OCI-LY3 (cell line): ENCODE measurements at regions not wholly inside any gene's neighbourhood (a gene's known extent, or its start where the extent isn't known, plus 50 kb on each side); places are given as distances from the start of the nearest gene placed in this dataset.
"Not testable (repeated sequence)": the region's sequence is repeated elsewhere in the genome, so short reads cannot be mapped to it uniquely, and the experiment has no call there.

Experiments
- H2AFZ ChIP-seq: fragments of 200-600, 300-600 bp; shearing (Covaris generic); 2 replicates; pipeline ENCODE4 v1.6.0; 2014; ENCODE audit warnings: antibody characterized with exemption, low read depth, low read length
- H3K27ac ChIP-seq: fragments of 200-600, 300-600 bp; sonication (generic); 2 replicates; pipeline ENCODE4 v1.5.1; 2014; ENCODE audit warnings: mild to moderate bottlenecking, low read length, moderate library complexity, mixed read lengths
- H3K27me3 ChIP-seq: fragments of 200-600, 300-600 bp; sonication (generic); 2 replicates; pipeline ENCODE4 v1.6.1; 2014; ENCODE audit warnings: low read depth, low read length, mixed read lengths
- H3K36me3 ChIP-seq: fragments of 200-600, 300-600 bp; sonication (generic); replicated peaks from 2 replicates; pipeline ENCODE3; 2014; ENCODE audit warnings: low read depth, low read length, mixed read lengths
- H3K4me1 ChIP-seq: fragments of 300-600, 200-600 bp; sonication (generic); 2 replicates; pipeline ENCODE4 v1.6.1; 2014; ENCODE audit warnings: low read length, mixed read lengths
- H3K4me2 ChIP-seq: fragments of 200-600, 300-600 bp; sonication (generic); 2 replicates; pipeline ENCODE4 v1.6.1; 2014; ENCODE audit warnings: low read length, mixed read lengths
- H3K4me3 ChIP-seq: fragments of 300-600, 200-600 bp; sonication (generic); 2 replicates; pipeline ENCODE4 v1.5.1; 2014; ENCODE audit warnings: antibody characterized with exemption, mild to moderate bottlenecking, low read length, moderate library complexity
- H3K79me2 ChIP-seq: fragments of 300-600, 200-600 bp; shearing (Covaris generic); 2 replicates; pipeline ENCODE4 v1.6.1; 2014; ENCODE audit warnings: mild to moderate bottlenecking, low read length, mixed read lengths
- H3K9ac ChIP-seq: fragments of 300-600, 200-600 bp; shearing (Covaris generic); 2 replicates; pipeline ENCODE4 v1.6.0; 2014; ENCODE audit warnings: mild to moderate bottlenecking, low read length, moderate library complexity
- H3K9me3 ChIP-seq: fragments of 200-600, 300-600 bp; shearing (Covaris generic); 2 replicates; pipeline ENCODE4 v1.6.1; 2014; ENCODE audit warnings: low read length, mixed read lengths; ENCODE audit not compliant: insufficient read depth
- H4K20me1 ChIP-seq: fragments of 200-600, 300-600 bp; sonication (generic); 2 replicates; pipeline ENCODE4 v1.6.1; 2016; ENCODE audit warnings: low read length, mixed read lengths; ENCODE audit not compliant: insufficient read depth
- CTCF ChIP-seq: fragments of 200-600, 300-600 bp; sonication (generic); IDR thresholded peaks from 2 replicates; pipeline ENCODE4 v1.5.1; 2014; ENCODE audit warnings: antibody characterized with exemption, low read length, low read depth
- EZH2phosphoT487 ChIP-seq: fragments of 200-600 bp; shearing (Covaris generic); IDR thresholded peaks from 2 replicates; pipeline ENCODE4 v1.6.1; 2018; ENCODE audit warnings: antibody characterized with exemption, mixed run types, low read depth

- H3K27me3 ChIP-seq = no peaks in the 10 kb centered on the region; the same call in 1 of the 2 replicates
Measured at GRCh38 chr3:70612920-70613319, 300.5 kb upstream of the MDFIC2 start.

GRCh38 chr3:70611667-70612277 is 299.3 kb upstream of the MDFIC2 start:
- H3K9ac ChIP-seq, H3K9me3 ChIP-seq, H3K79me2 ChIP-seq, H4K20me1 ChIP-seq, H3K4me3 ChIP-seq, H3K36me3 ChIP-seq, H2AFZ ChIP-seq, H3K4me1 ChIP-seq, H3K27me3 ChIP-seq, H3K27ac ChIP-seq, H3K4me2 ChIP-seq: not testable (repeated sequence)

More at GRCh38 chr3:70612920-70613319, 300.5 kb upstream of the MDFIC2 start:
- Histone ChIP-seq H2AFZ (no peak overlapping the region), H3K9ac (no peak overlapping the region), H3K4me1 (no peaks in the 10 kb centered on the region), H3K4me3 (no peak overlapping the region), H3K36me3 (no peaks in the 10 kb centered on the region), H3K79me2 (no peaks in the 10 kb centered on the region), H4K20me1 (no peaks in the 10 kb centered on the region), H3K4me2 (no peak overlapping the region), H3K27ac (no peak overlapping the region), H3K9me3 (no peaks in the 10 kb centered on the region)
- no peak for TF ChIP-seq EZH2phosphoT487

- no peaks in the 10 kb centered on the region for H3K9me3 ChIP-seq
- no peak overlapping the region for H2AFZ ChIP-seq
- H3K79me2 ChIP-seq = no peaks in the 10 kb centered on the region
- no peak overlapping the region for H3K9ac ChIP-seq
- no peak overlapping the region for H3K4me3 ChIP-seq
- no peak overlapping the region for H3K4me2 ChIP-seq
- no peaks in the 10 kb centered on the region for H4K20me1 ChIP-seq
- H3K27me3 ChIP-seq = peaks cover 7% of the 10 kb centered on the region; the same call in 1 of the 2 replicates
- H3K36me3 ChIP-seq = no peaks in the 10 kb centered on the region
- H3K27ac ChIP-seq = no peak overlapping the region
- TF ChIP-seq CTCF = no peak
- TF ChIP-seq EZH2phosphoT487 = no peak
- no peaks in the 10 kb centered on the region for H3K4me1 ChIP-seq
Measured at GRCh38 chr3:70608434-70608833, 296.0 kb upstream of the MDFIC2 start.

GRCh38 chr3:70607469-70607868 is 295.0 kb upstream of the MDFIC2 start:
- Histone ChIP-seq H3K27me3 (peaks cover 7% of the 10 kb centered on the region; the same call in 1 of the 2 replicates), H3K4me3 (no peak overlapping the region), H3K9me3 (no peaks in the 10 kb centered on the region), H4K20me1 (no peaks in the 10 kb centered on the region), H3K9ac (no peak overlapping the region), H3K4me1 (no peaks in the 10 kb centered on the region), H3K79me2 (no peaks in the 10 kb centered on the region), H3K27ac (no peak overlapping the region), H3K4me2 (no peak overlapping the region), H2AFZ (no peak overlapping the region), H3K36me3 (no peaks in the 10 kb centered on the region)
- TF ChIP-seq CTCF (no peak), EZH2phosphoT487 (no peak)

- H3K4me1 ChIP-seq = no peaks in the 10 kb centered on the region
- no peak overlapping the region for H3K4me2 ChIP-seq
- peaks cover 7% of the 10 kb centered on the region; the same call in 1 of the 2 replicates for H3K27me3 ChIP-seq
- no peaks in the 10 kb centered on the region for H3K79me2 ChIP-seq
- no peak overlapping the region for H3K27ac ChIP-seq
- no peaks in the 10 kb centered on the region for H3K36me3 ChIP-seq
- no peak overlapping the region for H2AFZ ChIP-seq
- H4K20me1 ChIP-seq = no peaks in the 10 kb centered on the region
- no peak overlapping the region for H3K4me3 ChIP-seq
- H3K9me3 ChIP-seq = no peaks in the 10 kb centered on the region
- H3K9ac ChIP-seq = no peak overlapping the region
- TF ChIP-seq EZH2phosphoT487 (no peak), CTCF (no peak)
Measured at GRCh38 chr3:70606018-70606417, 293.6 kb upstream of the MDFIC2 start.
